HG03108 (cell line): ENCODE measurements at regions not wholly inside any gene's neighbourhood (a gene's known extent, or its start where the extent isn't known, plus 50 kb on each side); places are given as distances from the start of the nearest gene placed in this dataset.
"Not testable (repeated sequence)": the region's sequence is repeated elsewhere in the genome, so short reads cannot be mapped to it uniquely, and the experiment has no call there.

ENCODE experiments used
- ATAC-seq: cut with Tn5 transposase; IDR thresholded peaks from one replicate; pipeline ENCODE4 v1.9.1; 2021; ENCODE audit warnings: moderate library complexity; ENCODE audit not compliant: unreplicated experiment

GRCh38 chr3:22730701-22731100 lies 472.4 kb upstream of the UBE2E2 start:
- ATAC-seq, result no peak

GRCh38 chr3:22731901-22732300 lies 471.2 kb upstream of the UBE2E2 start:
- no peak for ATAC-seq

- no peak for ATAC-seq
Measured at GRCh38 chr3:22732641-22733040, 470.5 kb upstream of the UBE2E2 start.

GRCh38 chr3:22734207-22734606 lies 468.9 kb upstream of the UBE2E2 start:
- ATAC-seq, result no peak

GRCh38 chr3:22734756-22735155 lies 468.4 kb upstream of the UBE2E2 start:
- no peak for ATAC-seq

- ATAC-seq, result no peak
Measured at GRCh38 chr3:22735373-22735772, 467.8 kb upstream of the UBE2E2 start.

- not testable (repeated sequence) for ATAC-seq
Measured at GRCh38 chr3:22743386-22743785, 459.7 kb upstream of the UBE2E2 start.

GRCh38 chr3:22745321-22745720 lies 457.8 kb upstream of the UBE2E2 start:
- no peak for ATAC-seq

- ATAC-seq, result no peak
Measured at GRCh38 chr3:22746221-22746620, 456.9 kb upstream of the UBE2E2 start.

- no peak for ATAC-seq
Measured at GRCh38 chr3:22748453-22749045, 454.6 kb upstream of the UBE2E2 start.

GRCh38 chr3:22759636-22760310 lies 443.4 kb upstream of the UBE2E2 start:
- ATAC-seq, result no peak

- ATAC-seq, result no peak
Measured at GRCh38 chr3:22765679-22766078, 437.4 kb upstream of the UBE2E2 start.

GRCh38 chr3:22777834-22778233 lies 425.3 kb upstream of the UBE2E2 start:
- no peak for ATAC-seq

GRCh38 chr3:22779737-22780136 lies 423.4 kb upstream of the UBE2E2 start:
- ATAC-seq, result no peak

- no peak for ATAC-seq
Measured at GRCh38 chr3:22792533-22792932, 410.6 kb upstream of the UBE2E2 start.

- no peak for ATAC-seq
Measured at GRCh38 chr3:22795917-22796316, 407.2 kb upstream of the UBE2E2 start.

- ATAC-seq, result no peak
Measured at GRCh38 chr3:22798461-22798860, 404.7 kb upstream of the UBE2E2 start.

GRCh38 chr3:22819209-22819608 lies 383.9 kb upstream of the UBE2E2 start:
- no peak for ATAC-seq

- ATAC-seq, result no peak
Measured at GRCh38 chr3:22835041-22835440, 368.1 kb upstream of the UBE2E2 start.

GRCh38 chr3:22836131-22836530 lies 367.0 kb upstream of the UBE2E2 start:
- ATAC-seq, result no peak

- ATAC-seq, result no peak
Measured at GRCh38 chr3:22843854-22844253, 359.3 kb upstream of the UBE2E2 start.

GRCh38 chr3:22846566-22846965 lies 356.6 kb upstream of the UBE2E2 start:
- no peak for ATAC-seq

- not testable (repeated sequence) for ATAC-seq
Measured at GRCh38 chr3:22849583-22849982, 353.5 kb upstream of the UBE2E2 start.
